H1 (cell line): ENCODE measurements at regions not wholly inside any gene's neighbourhood (a gene's known extent, or its start where the extent isn't known, plus 50 kb on each side); places are given as distances from the start of the nearest gene placed in this dataset.

Experiments
- HDAC6 ChIP-seq: IDR thresholded peaks from one replicate; pipeline ENCODE4 v1.7.1; 2012; ENCODE audit warnings: low read depth, mild to moderate bottlenecking, inconsistent platforms, low read length, moderate library complexity
- JUND ChIP-seq: IDR thresholded peaks from 2 replicates; pipeline ENCODE4 v1.6.1; 2011; ENCODE audit warnings: mild to moderate bottlenecking, improper control_type of control experiment, low read length
- TAF7 ChIP-seq: optimal IDR thresholded peaks from 2 replicates; pipeline ENCODE3; 2011; ENCODE audit warnings: low read depth, mild to moderate bottlenecking, inconsistent platforms, low read length, moderate library complexity, borderline replicate concordance
- TBP ChIP-seq: IDR thresholded peaks from 2 replicates; pipeline ENCODE4 v1.6.1; 2011; ENCODE audit warnings: low read depth, low read length, improper control_type of control experiment
- TEAD4 ChIP-seq: IDR thresholded peaks from 2 replicates; pipeline ENCODE4 v1.6.1; 2012; ENCODE audit warnings: low read depth, low read length, inconsistent platforms, mixed read lengths
- TF ChIP-seq, protein P1 (sequence below): fragments of 300-600 bp; sonication (generic); IDR thresholded peaks from 2 replicates; pipeline ENCODE4 v1.7.1; 2012; ENCODE audit warnings: low read length, moderate library complexity, mild to moderate bottlenecking, inconsistent platforms; ENCODE audit not compliant: insufficient replicate concordance

DNA sequence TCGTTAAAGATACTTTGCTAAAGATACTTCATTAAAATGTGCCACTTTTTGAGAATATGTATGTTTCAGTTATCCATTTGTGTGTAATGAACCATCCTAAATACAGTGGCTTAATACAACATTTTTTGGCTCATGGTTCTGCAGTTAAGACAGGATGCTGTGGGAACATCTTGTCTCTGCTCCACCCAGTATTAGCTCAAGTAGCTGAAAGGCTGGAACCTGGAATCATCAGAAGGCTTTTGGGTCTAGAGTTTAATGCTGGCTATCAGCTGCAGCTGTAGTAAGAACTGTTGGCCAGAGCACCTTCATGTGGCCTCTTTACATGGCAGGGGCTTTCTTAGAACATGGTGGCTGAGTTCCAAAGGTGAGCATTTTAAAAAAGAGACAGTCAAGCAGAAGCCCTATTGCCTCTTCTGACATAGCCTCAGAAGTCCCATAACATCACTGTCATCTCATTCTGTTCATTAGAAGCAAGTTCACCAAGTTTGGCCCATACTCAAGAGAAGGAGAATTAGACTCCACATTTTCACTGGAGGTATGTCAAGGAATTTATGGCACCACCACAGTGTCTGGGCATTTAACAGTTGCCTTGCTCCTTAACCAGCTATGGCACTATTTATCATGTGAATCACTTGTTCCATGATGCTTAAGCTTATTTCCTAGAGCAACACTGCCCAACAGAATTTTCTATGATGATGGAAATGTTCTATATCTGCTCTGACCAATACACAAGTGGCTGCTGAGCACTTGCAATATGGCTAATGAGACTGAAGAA, 70.4 kb upstream of the PDZRN3 start (continued):
- TF ChIP-seq, protein P1, sequence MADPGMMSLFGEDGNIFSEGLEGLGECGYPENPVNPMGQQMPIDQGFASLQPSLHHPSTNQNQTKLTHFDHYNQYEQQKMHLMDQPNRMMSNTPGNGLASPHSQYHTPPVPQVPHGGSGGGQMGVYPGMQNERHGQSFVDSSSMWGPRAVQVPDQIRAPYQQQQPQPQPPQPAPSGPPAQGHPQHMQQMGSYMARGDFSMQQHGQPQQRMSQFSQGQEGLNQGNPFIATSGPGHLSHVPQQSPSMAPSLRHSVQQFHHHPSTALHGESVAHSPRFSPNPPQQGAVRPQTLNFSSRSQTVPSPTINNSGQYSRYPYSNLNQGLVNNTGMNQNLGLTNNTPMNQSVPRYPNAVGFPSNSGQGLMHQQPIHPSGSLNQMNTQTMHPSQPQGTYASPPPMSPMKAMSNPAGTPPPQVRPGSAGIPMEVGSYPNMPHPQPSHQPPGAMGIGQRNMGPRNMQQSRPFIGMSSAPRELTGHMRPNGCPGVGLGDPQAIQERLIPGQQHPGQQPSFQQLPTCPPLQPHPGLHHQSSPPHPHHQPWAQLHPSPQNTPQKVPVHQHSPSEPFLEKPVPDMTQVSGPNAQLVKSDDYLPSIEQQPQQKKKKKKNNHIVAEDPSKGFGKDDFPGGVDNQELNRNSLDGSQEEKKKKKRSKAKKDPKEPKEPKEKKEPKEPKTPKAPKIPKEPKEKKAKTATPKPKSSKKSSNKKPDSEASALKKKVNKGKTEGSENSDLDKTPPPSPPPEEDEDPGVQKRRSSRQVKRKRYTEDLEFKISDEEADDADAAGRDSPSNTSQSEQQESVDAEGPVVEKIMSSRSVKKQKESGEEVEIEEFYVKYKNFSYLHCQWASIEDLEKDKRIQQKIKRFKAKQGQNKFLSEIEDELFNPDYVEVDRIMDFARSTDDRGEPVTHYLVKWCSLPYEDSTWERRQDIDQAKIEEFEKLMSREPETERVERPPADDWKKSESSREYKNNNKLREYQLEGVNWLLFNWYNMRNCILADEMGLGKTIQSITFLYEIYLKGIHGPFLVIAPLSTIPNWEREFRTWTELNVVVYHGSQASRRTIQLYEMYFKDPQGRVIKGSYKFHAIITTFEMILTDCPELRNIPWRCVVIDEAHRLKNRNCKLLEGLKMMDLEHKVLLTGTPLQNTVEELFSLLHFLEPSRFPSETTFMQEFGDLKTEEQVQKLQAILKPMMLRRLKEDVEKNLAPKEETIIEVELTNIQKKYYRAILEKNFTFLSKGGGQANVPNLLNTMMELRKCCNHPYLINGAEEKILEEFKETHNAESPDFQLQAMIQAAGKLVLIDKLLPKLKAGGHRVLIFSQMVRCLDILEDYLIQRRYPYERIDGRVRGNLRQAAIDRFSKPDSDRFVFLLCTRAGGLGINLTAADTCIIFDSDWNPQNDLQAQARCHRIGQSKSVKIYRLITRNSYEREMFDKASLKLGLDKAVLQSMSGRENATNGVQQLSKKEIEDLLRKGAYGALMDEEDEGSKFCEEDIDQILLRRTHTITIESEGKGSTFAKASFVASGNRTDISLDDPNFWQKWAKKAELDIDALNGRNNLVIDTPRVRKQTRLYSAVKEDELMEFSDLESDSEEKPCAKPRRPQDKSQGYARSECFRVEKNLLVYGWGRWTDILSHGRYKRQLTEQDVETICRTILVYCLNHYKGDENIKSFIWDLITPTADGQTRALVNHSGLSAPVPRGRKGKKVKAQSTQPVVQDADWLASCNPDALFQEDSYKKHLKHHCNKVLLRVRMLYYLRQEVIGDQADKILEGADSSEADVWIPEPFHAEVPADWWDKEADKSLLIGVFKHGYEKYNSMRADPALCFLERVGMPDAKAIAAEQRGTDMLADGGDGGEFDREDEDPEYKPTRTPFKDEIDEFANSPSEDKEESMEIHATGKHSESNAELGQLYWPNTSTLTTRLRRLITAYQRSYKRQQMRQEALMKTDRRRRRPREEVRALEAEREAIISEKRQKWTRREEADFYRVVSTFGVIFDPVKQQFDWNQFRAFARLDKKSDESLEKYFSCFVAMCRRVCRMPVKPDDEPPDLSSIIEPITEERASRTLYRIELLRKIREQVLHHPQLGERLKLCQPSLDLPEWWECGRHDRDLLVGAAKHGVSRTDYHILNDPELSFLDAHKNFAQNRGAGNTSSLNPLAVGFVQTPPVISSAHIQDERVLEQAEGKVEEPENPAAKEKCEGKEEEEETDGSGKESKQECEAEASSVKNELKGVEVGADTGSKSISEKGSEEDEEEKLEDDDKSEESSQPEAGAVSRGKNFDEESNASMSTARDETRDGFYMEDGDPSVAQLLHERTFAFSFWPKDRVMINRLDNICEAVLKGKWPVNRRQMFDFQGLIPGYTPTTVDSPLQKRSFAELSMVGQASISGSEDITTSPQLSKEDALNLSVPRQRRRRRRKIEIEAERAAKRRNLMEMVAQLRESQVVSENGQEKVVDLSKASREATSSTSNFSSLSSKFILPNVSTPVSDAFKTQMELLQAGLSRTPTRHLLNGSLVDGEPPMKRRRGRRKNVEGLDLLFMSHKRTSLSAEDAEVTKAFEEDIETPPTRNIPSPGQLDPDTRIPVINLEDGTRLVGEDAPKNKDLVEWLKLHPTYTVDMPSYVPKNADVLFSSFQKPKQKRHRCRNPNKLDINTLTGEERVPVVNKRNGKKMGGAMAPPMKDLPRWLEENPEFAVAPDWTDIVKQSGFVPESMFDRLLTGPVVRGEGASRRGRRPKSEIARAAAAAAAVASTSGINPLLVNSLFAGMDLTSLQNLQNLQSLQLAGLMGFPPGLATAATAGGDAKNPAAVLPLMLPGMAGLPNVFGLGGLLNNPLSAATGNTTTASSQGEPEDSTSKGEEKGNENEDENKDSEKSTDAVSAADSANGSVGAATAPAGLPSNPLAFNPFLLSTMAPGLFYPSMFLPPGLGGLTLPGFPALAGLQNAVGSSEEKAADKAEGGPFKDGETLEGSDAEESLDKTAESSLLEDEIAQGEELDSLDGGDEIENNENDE: no peak
- TF ChIP-seq TAF7 (no peak), HDAC6 (no peak), TBP (no peak), TEAD4 (no peak), JUND (no peak)
